ENCODE measurements at regions not wholly inside any gene's neighbourhood (a gene's known extent, or its start where the extent isn't known, plus 50 kb on each side); places are given as distances from the start of the nearest gene placed in this dataset.
"Not testable (repeated sequence)": the region's sequence is repeated elsewhere in the genome, so short reads cannot be mapped to it uniquely, and the experiment has no call there.

DNA sequence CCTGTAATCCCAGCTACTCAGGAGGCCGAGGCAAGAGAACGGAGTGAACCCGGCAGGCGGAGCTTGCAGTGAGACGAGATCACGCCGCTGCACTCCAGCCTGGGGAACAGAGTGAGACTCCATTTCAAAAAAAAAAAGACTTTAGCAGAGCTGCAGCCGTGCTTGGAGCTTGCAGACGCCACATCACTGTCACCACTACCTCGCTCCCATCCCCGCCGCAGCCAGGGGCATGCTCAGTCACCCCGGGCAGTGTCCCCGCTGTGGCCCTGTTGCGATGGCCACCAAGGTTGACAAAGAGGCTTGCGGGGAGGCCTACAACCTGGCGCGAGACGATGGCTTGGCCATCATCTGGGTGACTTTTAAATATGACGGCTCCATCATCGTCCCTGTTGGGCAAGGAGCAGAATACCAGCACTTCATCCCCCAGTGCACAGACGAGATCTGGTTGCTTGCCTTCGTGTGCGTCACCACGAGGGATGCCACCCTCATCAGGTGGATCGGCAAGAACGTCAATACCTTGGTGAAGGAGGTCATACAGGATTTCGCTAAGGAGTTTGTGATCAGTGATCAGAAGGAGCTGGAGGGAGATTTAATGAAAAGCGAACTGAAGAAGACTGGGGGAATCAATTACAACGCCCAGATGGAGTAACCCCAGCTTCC, 118.1 kb downstream of the TNFRSF13B start:
- Mint-ChIP-seq H3K9me3 (no peaks in the 10 kb centered on the region), H3K36me3 (ENCODE audit: low read depth) (no peaks in the 10 kb centered on the region), H3K27me3 (ENCODE audit: insufficient read depth) (peaks cover 30% of the 10 kb centered on the region), H3K27ac (no peak overlapping the region), H3K4me1 (ENCODE audit: low read depth) (no peaks in the 10 kb centered on the region), H3K4me3 (no peak overlapping the region)
- TF ChIP-seq, protein P1, sequence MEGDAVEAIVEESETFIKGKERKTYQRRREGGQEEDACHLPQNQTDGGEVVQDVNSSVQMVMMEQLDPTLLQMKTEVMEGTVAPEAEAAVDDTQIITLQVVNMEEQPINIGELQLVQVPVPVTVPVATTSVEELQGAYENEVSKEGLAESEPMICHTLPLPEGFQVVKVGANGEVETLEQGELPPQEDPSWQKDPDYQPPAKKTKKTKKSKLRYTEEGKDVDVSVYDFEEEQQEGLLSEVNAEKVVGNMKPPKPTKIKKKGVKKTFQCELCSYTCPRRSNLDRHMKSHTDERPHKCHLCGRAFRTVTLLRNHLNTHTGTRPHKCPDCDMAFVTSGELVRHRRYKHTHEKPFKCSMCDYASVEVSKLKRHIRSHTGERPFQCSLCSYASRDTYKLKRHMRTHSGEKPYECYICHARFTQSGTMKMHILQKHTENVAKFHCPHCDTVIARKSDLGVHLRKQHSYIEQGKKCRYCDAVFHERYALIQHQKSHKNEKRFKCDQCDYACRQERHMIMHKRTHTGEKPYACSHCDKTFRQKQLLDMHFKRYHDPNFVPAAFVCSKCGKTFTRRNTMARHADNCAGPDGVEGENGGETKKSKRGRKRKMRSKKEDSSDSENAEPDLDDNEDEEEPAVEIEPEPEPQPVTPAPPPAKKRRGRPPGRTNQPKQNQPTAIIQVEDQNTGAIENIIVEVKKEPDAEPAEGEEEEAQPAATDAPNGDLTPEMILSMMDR (IDR thresholded peaks at IDR 0.05), result no peak
- no peak for DNase-seq

DNA sequence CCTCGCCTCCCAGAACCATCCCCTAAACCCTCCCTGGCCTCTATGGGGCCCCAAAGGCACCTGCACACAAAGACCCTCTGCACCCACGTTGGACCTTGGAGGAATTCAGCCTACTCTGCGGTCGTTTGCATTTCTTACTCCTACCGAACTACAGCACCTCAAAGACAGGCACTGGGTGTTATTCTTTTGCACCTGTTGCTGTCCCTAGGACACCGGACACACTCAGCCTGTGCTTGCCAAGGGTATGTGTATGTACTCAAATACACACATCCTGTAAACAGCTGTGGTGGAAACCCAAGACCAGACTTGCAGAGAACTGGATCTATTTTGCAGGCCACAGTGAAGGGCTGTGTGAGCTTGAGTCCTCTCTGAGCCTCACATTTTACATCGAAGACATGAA, 122.1 kb downstream of the TNFRSF13B start:
- H3K36me3 Mint-ChIP-seq (ENCODE audit: low read depth); H3K27ac Mint-ChIP-seq; H3K4me3 Mint-ChIP-seq; DNase-seq; H3K9me3 Mint-ChIP-seq; H3K4me1 Mint-ChIP-seq (ENCODE audit: low read depth): not testable (repeated sequence)
- H3K27me3 Mint-ChIP-seq (ENCODE audit: insufficient read depth), result peaks cover 18% of the 10 kb centered on the region

DNA sequence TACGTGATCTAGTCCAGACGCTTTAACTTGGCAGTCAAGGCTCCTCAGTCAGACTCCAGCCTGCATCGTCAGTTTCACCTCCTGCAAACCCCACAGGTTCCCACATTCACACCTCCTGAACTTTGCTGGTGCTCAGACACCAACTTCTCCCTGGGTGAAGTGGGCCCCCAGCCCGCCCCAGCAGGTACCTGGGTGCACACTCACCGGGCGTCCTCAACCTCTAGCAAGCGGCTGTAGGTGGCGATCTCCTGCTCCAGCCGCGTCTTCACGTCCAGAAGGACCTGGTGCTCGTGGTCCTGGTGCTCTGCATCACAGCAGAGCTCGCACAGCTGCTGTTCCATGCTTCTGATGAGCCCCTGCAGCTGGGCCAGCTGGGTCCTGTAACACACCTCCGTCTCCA, 122.9 kb downstream of the TNFRSF13B start:
- not testable (repeated sequence) for H3K9me3 Mint-ChIP-seq; H3K4me3 Mint-ChIP-seq; DNase-seq; H3K36me3 Mint-ChIP-seq (ENCODE audit: low read depth); H3K27ac Mint-ChIP-seq; H3K4me1 Mint-ChIP-seq (ENCODE audit: low read depth); H3K27me3 Mint-ChIP-seq (ENCODE audit: insufficient read depth)

DNA sequence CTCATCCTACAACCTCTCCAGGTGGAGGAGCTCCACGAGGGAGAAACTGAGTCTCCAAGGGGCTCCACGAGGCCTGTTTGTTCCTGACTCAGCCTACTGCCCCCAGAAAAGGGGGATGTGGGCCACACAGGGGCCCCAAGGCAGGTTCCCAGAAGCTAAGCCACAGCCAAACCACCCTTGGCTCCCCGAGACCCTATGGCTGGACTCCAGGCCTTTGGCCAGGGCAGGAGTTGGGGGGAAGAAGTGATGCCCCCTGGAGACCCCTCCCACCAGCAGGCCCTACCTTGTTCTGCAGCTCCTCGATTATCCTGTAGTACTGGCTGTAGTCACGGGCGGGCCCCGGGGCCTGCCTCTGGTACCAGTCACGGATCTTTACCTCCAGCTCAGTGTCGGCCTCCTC, 126.8 kb downstream of the TNFRSF13B start:
- not testable (repeated sequence) for H3K4me3 Mint-ChIP-seq; H3K27ac Mint-ChIP-seq; H3K4me1 Mint-ChIP-seq (ENCODE audit: low read depth); H3K27me3 Mint-ChIP-seq (ENCODE audit: insufficient read depth); DNase-seq; H3K9me3 Mint-ChIP-seq; H3K36me3 Mint-ChIP-seq (ENCODE audit: low read depth)

DNA sequence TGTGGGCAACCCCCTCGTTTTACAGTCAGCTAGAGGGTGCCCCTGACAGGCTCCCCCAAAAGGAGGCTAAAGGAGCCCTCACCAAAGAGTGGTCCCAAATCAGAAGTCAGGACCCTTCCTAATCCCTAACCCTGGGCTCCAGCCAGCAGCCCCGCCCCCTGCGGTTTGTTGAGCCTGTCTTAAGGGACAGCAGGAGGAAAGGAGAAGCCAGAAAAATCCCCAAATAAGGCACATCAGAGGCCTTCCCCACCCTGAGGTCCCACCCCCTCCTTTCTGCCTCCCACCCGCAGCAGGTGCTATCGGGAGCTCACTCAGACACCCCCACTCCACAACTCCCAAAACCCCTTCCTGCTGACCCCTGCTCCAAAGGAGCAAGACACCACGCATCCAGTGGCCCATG, 127.2 kb downstream of the TNFRSF13B start:
- not testable (repeated sequence) for H3K27ac Mint-ChIP-seq; H3K4me1 Mint-ChIP-seq (ENCODE audit: low read depth); H3K36me3 Mint-ChIP-seq (ENCODE audit: low read depth); H3K4me3 Mint-ChIP-seq; H3K27me3 Mint-ChIP-seq (ENCODE audit: insufficient read depth); H3K9me3 Mint-ChIP-seq; DNase-seq

DNA sequence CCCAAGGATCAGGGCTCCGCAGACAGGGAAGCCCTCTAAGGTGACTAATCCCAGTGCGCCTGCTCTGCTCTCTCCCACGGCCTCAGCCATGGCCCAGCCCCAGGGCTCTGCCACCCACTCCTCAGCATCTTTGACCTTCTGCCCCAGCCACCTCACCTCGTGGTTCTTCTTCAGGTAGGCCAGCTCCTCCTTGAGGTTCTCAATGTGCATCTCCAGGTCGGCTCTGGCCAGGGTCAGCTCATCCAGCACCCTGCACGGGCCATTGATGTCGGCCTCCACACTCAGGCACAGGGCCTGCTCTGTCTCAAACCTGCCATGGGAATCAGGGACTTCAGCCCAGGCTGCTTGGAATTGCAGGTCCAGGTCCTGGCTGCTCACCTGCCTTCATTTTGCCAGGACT, 128.4 kb downstream of the TNFRSF13B start:
- not testable (repeated sequence) for H3K4me1 Mint-ChIP-seq (ENCODE audit: low read depth); H3K36me3 Mint-ChIP-seq (ENCODE audit: low read depth); H3K27me3 Mint-ChIP-seq (ENCODE audit: insufficient read depth); DNase-seq; H3K9me3 Mint-ChIP-seq; H3K27ac Mint-ChIP-seq; H3K4me3 Mint-ChIP-seq

DNA sequence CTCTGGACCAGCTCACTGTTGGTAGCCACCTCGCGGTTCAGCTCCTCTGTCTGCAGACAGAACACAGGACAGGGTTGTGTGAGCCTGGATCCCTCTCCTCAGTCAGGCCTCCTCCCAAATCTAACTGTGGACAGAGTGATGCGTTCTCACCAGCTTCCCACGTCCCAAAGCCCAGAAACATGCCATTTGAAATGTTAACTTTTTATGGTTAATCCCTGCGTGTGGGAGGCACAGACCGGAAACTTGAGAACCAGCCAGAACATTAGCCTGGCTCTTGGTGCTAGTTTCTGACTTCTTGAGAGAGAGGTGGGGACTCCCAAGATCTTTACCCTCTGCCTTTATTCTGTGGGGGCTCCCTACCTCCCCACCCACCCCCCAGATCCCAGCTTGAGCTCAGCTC, 129.6 kb downstream of the TNFRSF13B start:
- H3K9me3 Mint-ChIP-seq; H3K27me3 Mint-ChIP-seq (ENCODE audit: insufficient read depth); DNase-seq; H3K4me1 Mint-ChIP-seq (ENCODE audit: low read depth); H3K4me3 Mint-ChIP-seq; H3K36me3 Mint-ChIP-seq (ENCODE audit: low read depth); H3K27ac Mint-ChIP-seq: not testable (repeated sequence)

DNA sequence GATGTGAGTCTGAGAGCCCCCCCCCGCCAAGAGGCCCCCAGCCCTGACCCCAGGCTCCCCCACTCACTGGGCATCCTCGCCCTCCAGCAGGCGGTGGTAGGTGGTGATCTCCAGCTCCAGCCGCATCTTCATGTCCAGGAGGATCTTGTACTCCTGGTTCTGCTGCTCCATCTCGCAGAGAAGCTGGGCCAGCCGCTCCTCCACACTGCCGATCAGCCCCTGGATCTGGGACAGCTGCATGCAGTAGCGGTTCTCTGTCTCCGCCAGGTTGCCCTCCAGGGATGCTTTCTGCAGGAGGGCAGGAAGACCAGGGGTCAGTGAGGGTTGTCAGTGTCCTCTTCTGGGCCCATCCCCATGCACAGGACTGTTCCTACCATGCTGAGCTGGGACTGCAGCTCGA, 130.0 kb downstream of the TNFRSF13B start:
- H3K4me3 Mint-ChIP-seq; H3K4me1 Mint-ChIP-seq (ENCODE audit: low read depth); H3K36me3 Mint-ChIP-seq (ENCODE audit: low read depth); H3K27me3 Mint-ChIP-seq (ENCODE audit: insufficient read depth); H3K27ac Mint-ChIP-seq; H3K9me3 Mint-ChIP-seq; DNase-seq: not testable (repeated sequence)

DNA sequence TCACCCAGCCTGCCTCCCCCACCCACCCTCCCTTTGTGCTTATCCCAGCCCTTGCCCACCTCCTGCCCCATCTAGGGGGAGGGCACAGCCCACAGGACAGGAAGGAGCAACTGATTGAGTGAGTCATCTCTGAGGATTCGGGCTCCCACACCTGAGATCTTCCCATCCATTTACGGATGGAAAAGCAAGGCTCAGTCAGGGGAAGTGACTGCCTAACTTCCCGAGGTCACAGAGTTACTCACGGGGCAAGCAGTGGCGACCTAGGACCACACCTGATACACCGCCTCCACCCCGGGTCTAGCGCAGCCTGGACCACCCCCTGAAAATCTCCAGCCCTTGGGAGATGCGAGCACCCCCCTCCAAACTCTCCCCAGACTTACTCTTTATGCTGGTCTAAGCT, 131.7 kb downstream of the TNFRSF13B start:
- H3K27me3 Mint-ChIP-seq (ENCODE audit: insufficient read depth); H3K4me1 Mint-ChIP-seq (ENCODE audit: low read depth); H3K9me3 Mint-ChIP-seq; H3K27ac Mint-ChIP-seq; H3K4me3 Mint-ChIP-seq; DNase-seq; H3K36me3 Mint-ChIP-seq (ENCODE audit: low read depth): not testable (repeated sequence)

DNA sequence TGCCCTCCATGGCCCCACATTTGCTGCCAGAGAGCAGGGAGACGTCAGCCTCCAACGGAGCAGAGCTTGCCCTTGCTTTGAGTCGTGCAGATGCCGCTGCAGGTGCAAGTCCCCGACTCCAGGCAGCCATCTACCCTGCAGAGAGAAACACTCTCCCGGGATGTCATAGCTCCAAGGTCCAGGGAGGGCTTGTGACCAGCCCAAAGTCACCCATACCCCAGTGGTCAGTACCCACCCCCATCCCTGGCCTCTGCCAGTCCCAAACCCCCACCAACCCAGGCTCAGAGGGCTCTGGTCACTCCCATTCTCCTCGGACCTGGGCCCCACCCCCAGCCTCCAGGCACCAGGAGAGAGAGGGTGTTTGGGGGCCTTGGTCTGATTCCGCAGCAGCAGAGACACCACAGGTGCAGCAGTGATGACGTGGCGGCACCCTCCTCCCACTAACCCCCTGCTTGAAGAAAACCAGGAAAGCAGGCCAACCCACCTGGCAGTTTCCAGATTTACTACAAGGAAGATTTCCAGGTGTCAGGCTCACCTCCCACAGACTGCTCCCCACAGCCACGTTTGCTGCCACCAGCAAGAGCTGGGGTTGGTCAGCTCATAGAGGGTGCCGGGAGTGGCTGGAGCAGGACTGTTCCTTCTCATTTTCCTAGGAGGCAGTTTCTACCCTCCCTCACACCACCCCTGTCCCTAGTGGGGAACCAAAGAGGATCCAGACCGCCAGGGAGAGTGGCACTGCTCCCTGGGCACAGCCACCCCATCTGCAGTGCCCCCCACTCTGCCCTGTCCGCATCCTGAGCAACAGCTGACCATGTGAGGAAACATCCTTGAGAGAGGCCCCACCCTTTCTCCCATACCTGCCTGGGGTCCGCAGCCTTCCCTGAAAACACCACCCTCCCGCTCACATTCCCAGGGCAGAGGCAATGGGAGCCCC, 132.4 kb downstream of the TNFRSF13B start:
- not testable (repeated sequence) for H3K36me3 Mint-ChIP-seq (ENCODE audit: low read depth); H3K27me3 Mint-ChIP-seq (ENCODE audit: insufficient read depth); DNase-seq; H3K9me3 Mint-ChIP-seq; H3K27ac Mint-ChIP-seq; H3K4me3 Mint-ChIP-seq; H3K4me1 Mint-ChIP-seq (ENCODE audit: low read depth)

DNA sequence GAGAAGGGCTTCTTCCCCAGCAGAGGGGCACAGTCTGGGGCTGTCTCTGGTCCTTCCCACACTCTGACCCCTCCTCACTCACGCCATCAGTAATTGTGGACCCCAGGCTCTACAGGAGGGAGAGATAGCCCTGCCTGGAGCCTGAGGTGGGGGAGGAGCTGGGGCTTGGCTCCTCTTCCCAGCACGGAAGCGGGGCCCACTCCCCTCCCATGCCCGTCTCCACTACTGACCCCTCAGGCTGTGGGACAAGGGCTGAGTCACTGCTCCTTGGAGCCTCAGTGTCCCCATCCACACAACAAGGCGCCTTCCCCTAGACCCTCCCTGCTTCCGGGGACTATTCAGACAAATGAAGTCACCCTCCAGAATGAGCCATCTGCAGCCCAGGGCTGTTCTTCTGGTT, 133.1 kb downstream of the TNFRSF13B start:
- H3K27ac Mint-ChIP-seq; H3K36me3 Mint-ChIP-seq (ENCODE audit: low read depth); H3K27me3 Mint-ChIP-seq (ENCODE audit: insufficient read depth); H3K4me3 Mint-ChIP-seq; H3K9me3 Mint-ChIP-seq; H3K4me1 Mint-ChIP-seq (ENCODE audit: low read depth); DNase-seq: not testable (repeated sequence)

DNA sequence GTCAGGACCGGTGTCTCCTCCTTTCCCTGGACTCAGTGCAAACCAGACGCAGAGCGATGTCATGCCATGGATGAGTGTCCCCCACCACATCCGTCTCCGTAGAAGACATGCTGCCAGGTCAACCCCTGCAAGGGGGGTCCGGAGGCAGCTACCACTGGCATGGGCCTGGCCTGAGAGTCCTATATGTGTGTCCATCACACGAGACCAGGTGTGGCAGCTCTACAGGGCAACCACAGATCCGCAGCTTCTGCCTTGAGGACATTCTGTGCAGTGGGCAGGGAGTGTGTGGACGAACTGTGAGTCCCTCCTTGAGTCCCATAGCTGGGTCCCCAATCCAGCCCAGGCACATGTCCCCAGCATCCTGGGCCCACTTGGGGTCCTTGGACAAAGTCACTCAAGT, 133.6 kb downstream of the TNFRSF13B start:
- not testable (repeated sequence) for H3K4me3 Mint-ChIP-seq; H3K9me3 Mint-ChIP-seq; H3K27me3 Mint-ChIP-seq (ENCODE audit: insufficient read depth); DNase-seq; H3K4me1 Mint-ChIP-seq (ENCODE audit: low read depth); H3K27ac Mint-ChIP-seq; H3K36me3 Mint-ChIP-seq (ENCODE audit: low read depth)
